ENCODE measurements at regions not wholly inside any gene's neighbourhood (a gene's known extent, or its start where the extent isn't known, plus 50 kb on each side); places are given as distances from the start of the nearest gene placed in this dataset.

- TF ChIP-seq CTCF (IDR thresholded peaks at IDR 0.05) (no peak), POLR2A (IDR thresholded peaks at IDR 0.05) (no peak)
Measured at GRCh38 chr6:14276071-14276470, 158.5 kb downstream of the CD83 start.
